Transverse colon (tissue), 4 donors: ENCODE measurements at regions not wholly inside any gene's neighbourhood (a gene's known extent, or its start where the extent isn't known, plus 50 kb on each side); places are given as distances from the start of the nearest gene placed in this dataset.

ENCODE experiments used
- DNase-seq: peaks from one replicate; pipeline ENCODE4 v3.0.0-alpha.2; 2019
- H3K27ac ChIP-seq, 4 donors: fragments of 200-600 bp; sonication (generic); 2 replicates each; pipeline ENCODE4 v1.5.1; 2016 to 2018; ENCODE audit warnings: inconsistent platforms in 4 of 4
- H3K27me3 ChIP-seq: fragments of 200-600 bp; sonication (generic); 2 replicates; pipeline ENCODE4 v1.5.1; 2017; ENCODE audit warnings: inconsistent platforms
- H3K36me3 ChIP-seq, 4 donors: fragments of 200-600 bp; sonication (generic); 2 replicates each; pipeline ENCODE4 v1.5.1; 2017 to 2019; ENCODE audit warnings: inconsistent platforms in 4 of 4
- H3K4me1 ChIP-seq, 4 donors: fragments of 200-600 bp; sonication (generic); 2 replicates each; pipeline ENCODE4 v1.5.1; 2017 to 2020; ENCODE audit warnings: inconsistent platforms in 4 of 4
- H3K4me3 ChIP-seq, 4 donors: fragments of 200-600 bp; sonication (generic); 1 replicate in 1 of 4; 2 replicates in 3 of 4; pipeline versions ENCODE4 v1.5.1 to v1.6.1; 2017 to 2019; ENCODE audit warnings: inconsistent platforms in 4 of 4
- H3K9me3 ChIP-seq, 2 donors: fragments of 200-600 bp; sonication (generic); 2 replicates each; pipeline ENCODE4 v1.5.1; 2017 to 2019; ENCODE audit warnings: inconsistent platforms in 2 of 2
- CTCF ChIP-seq, 5 experiments: fragments of 200-600 bp in 3 of 5; fragments of 450-650 bp in 2 of 5; sonication (generic) in 3 of 5; IDR thresholded peaks; 1 replicate in 2 of 5; 2 replicates in 3 of 5; pipeline ENCODE4 v1.5.1; 2016 to 2017; ENCODE audit warnings: antibody characterized with exemption in 5 of 5, inconsistent platforms in 3 of 5, mild to moderate bottlenecking in 2 of 5, moderate library complexity in 1 of 5
- EP300 ChIP-seq: sonication (generic); formaldehyde crosslinking; IDR thresholded peaks from one replicate; pipeline ENCODE4 v1.6.1; 2017; ENCODE audit warnings: antibody characterized with exemption, low read depth
- POLR2A ChIP-seq: fragments of 450-650 bp; IDR thresholded peaks from one replicate; pipeline ENCODE4 v1.6.1; 2016; ENCODE audit warnings: antibody characterized with exemption, mild to moderate bottlenecking, moderate library complexity
- POLR2AphosphoS5 ChIP-seq, 3 donors: sonication (generic); formaldehyde crosslinking; IDR thresholded peaks; one replicate each; pipeline ENCODE4 v1.6.1; 2016; ENCODE audit warnings: antibody characterized with exemption in 3 of 3
- WGBS, 2 donors: methylation state at CpG; one replicate each; pipeline ENCODE4 v1.1.5; 2018; ENCODE audit warnings: low coverage in 1 of 2; 5-methylcytosine and 5-hydroxymethylcytosine counted together
- in situ Hi-C, 4 donors: fragments of 200-750 bp; cut with MboI; loops; one replicate each; pipeline versions ENCODE4 v1.15.0 to v1.15.1; 2017; ENCODE audit warnings: low sequenced_read_pairs in 3 of 4, low pct_ligation_motif_present in 1 of 4, low pct_unique_long_range_greater_than_20kb in 1 of 4
- intact Hi-C: fragments of 100-400 bp; cut with DNase I; formaldehyde crosslinking; loops from one replicate; pipeline ENCODE4 v1.15.1; 2023; ENCODE audit warnings: low total_unique reads

GRCh38 chr21:31557421-31558188, 101.9 kb upstream of the SOD1 start:
- no peaks in the 10 kb centered on the region for H3K36me3 ChIP-seq
- H3K9me3 ChIP-seq, result no peaks in the 10 kb centered on the region
- intact Hi-C loops, result no loop called here
- peaks cover 49% of the 10 kb centered on the region for H3K27me3 ChIP-seq
- peak overlapping the region in 3 of 4 donors; percentile 54 to 67 (median 66) for H3K4me3 ChIP-seq
- 11 to 40% methylated on average over 8 to 44 of the region's 76 CpGs for WGBS, 2 donors
- no peak overlapping the region for H3K27ac ChIP-seq
- in situ Hi-C loops, result no loop called here
- no peak for DNase-seq
- peaks cover 8 to 23% (median 16%) of the 10 kb centered on the region in 4 donors for H3K4me1 ChIP-seq
- TF ChIP-seq POLR2A (no peak), POLR2AphosphoS5 (IDR thresholded peaks at IDR 0.05) (no peak), EP300 (no peak), CTCF (IDR thresholded peaks at IDR 0.05) (no peak)

GRCh38 chr21:31556662-31557061, 102.8 kb upstream of the SOD1 start:
- H3K27me3 ChIP-seq, result peaks cover 49% of the 10 kb centered on the region
- intact Hi-C loops, result no loop called here
- WGBS, 2 donors, result 66 to 71% methylated on average over 3 of the region's 3 CpGs
- peaks cover 8 to 23% (median 16%) of the 10 kb centered on the region in 4 donors for H3K4me1 ChIP-seq
- TF ChIP-seq POLR2AphosphoS5 (IDR thresholded peaks at IDR 0.05) (no peak), POLR2A (no peak), EP300 (no peak), CTCF (IDR thresholded peaks at IDR 0.05) (no peak)
- H3K36me3 ChIP-seq, result no peaks in the 10 kb centered on the region
- H3K4me3 ChIP-seq, result no peak overlapping the region
- no peaks in the 10 kb centered on the region for H3K9me3 ChIP-seq
- in situ Hi-C loops, result no loop called here
- no peak for DNase-seq
- H3K27ac ChIP-seq, result no peak overlapping the region

GRCh38 chr21:31555741-31556191, 103.7 kb upstream of the SOD1 start:
- Histone ChIP-seq H3K4me1 (peaks cover 8 to 23% (median 16%) of the 10 kb centered on the region in 4 donors), H3K27ac (no peak overlapping the region), H3K27me3 (peaks cover 56% of the 10 kb centered on the region), H3K9me3 (no peaks in the 10 kb centered on the region), H3K4me3 (no peak overlapping the region), H3K36me3 (no peaks in the 10 kb centered on the region)
- intact Hi-C loops (no loop called here), in situ Hi-C loops (no loop called here)
- 88% methylated on average over 6 to 9 of the region's 9 CpGs for WGBS, 2 donors
- DNase-seq, result no peak
- TF ChIP-seq CTCF (IDR thresholded peaks at IDR 0.05), result no peak
- TF ChIP-seq POLR2A, result no peak
- TF ChIP-seq EP300, result no peak
- TF ChIP-seq POLR2AphosphoS5 (IDR thresholded peaks at IDR 0.05), result no peak

GRCh38 chr21:31554511-31555022, 104.9 kb upstream of the SOD1 start:
- Histone ChIP-seq H3K36me3 (no peaks in the 10 kb centered on the region), H3K27me3 (peaks cover 50% of the 10 kb centered on the region), H3K4me1 (peaks cover 8 to 18% (median 16%) of the 10 kb centered on the region in 4 donors), H3K4me3 (no peak overlapping the region), H3K9me3 (no peaks in the 10 kb centered on the region), H3K27ac (no peak overlapping the region)
- TF ChIP-seq POLR2A, result no peak
- no peak for TF ChIP-seq CTCF (IDR thresholded peaks at IDR 0.05)
- no peak for TF ChIP-seq POLR2AphosphoS5 (IDR thresholded peaks at IDR 0.05)
- TF ChIP-seq EP300, result no peak
- WGBS, 2 donors, result 70 to 72% methylated on average over 3 to 7 of the region's 7 CpGs
- no peak for DNase-seq
- in situ Hi-C loops, result no loop called here
- intact Hi-C loops, result no loop called here
